DND-41 (cell line): ENCODE measurements at regions not wholly inside any gene's neighbourhood (a gene's known extent, or its start where the extent isn't known, plus 50 kb on each side); places are given as distances from the start of the nearest gene placed in this dataset.

Source experiments
- ATAC-seq: fragments of 200-7000 bp; cut with Tn5 transposase; 3 replicates; pipeline ENCODE4 v1.9.1; 2021; ENCODE audit warnings: low read depth; ENCODE audit not compliant: insufficient read depth
- DNase-seq: peaks from one replicate; pipeline ENCODE4 v3.0.0-alpha.2; 2020
- H2AFZ ChIP-seq: 2 replicates; pipeline ENCODE4 v1.6.0; 2012; ENCODE audit warnings: low read depth, low read length
- H3K27ac ChIP-seq: 2 replicates; pipeline ENCODE4 v1.5.1; 2012; ENCODE audit warnings: low read length, inconsistent platforms
- H3K27me3 ChIP-seq: fragments of 200-600 bp; sonication (generic); 2 replicates; pipeline ENCODE4 v1.6.0; 2012; ENCODE audit warnings: low read length, mild to moderate bottlenecking, inconsistent platforms; ENCODE audit not compliant: insufficient read depth, poor library complexity
- H3K36me3 ChIP-seq: 2 replicates; pipeline ENCODE4 v1.5.1; 2012; ENCODE audit warnings: low read length, inconsistent platforms; ENCODE audit not compliant: insufficient read depth
- H3K4me1 ChIP-seq: 2 replicates; pipeline ENCODE4 v1.5.1; 2012; ENCODE audit warnings: mild to moderate bottlenecking, low read length; ENCODE audit not compliant: insufficient read depth
- H3K4me2 ChIP-seq: 2 replicates; pipeline ENCODE4 v1.6.0; 2012; ENCODE audit warnings: mild to moderate bottlenecking, moderate library complexity, low read length, inconsistent platforms; ENCODE audit not compliant: insufficient read depth
- H3K4me3 ChIP-seq, 2 experiments: fragments of 200-600 bp in 1 of 2; shearing (Covaris generic) in 1 of 2; 2 replicates each; pipeline ENCODE4 v1.5.1; 2012 to 2016; ENCODE audit warnings: inconsistent platforms in 2 of 2, low read length in 2 of 2, mild to moderate bottlenecking in 2 of 2, low read depth in 1 of 2, moderate library complexity in 1 of 2
- H3K79me2 ChIP-seq: 2 replicates; pipeline ENCODE4 v1.6.0; 2012; ENCODE audit warnings: low read length, inconsistent platforms; ENCODE audit not compliant: insufficient read depth
- H3K9ac ChIP-seq: 2 replicates; pipeline ENCODE4 v1.6.0; 2012; ENCODE audit warnings: low read depth, mild to moderate bottlenecking, inconsistent platforms, low read length, moderate library complexity
- H3K9me3 ChIP-seq: 2 replicates; pipeline ENCODE4 v1.5.1; 2012; ENCODE audit warnings: low read length, moderate library complexity, mild to moderate bottlenecking, inconsistent platforms; ENCODE audit not compliant: insufficient read depth, severe bottlenecking
- H4K20me1 ChIP-seq: 2 replicates; pipeline ENCODE4 v1.6.0; 2012; ENCODE audit warnings: low read length; ENCODE audit not compliant: insufficient read depth
- EZH2 ChIP-seq: IDR thresholded peaks from 3 replicates; pipeline ENCODE4 v1.6.1; 2012; ENCODE audit warnings: borderline replicate concordance, low read depth, mild to moderate bottlenecking, moderate library complexity, low read length, inconsistent platforms; ENCODE audit not compliant: severe bottlenecking
- TF ChIP-seq, protein P1 (sequence below): IDR thresholded peaks from 2 replicates; pipeline ENCODE4 v1.5.1; 2012; ENCODE audit warnings: borderline replicate concordance, low read length, moderate library complexity, mild to moderate bottlenecking; ENCODE audit not compliant: poor library complexity, severe bottlenecking; ENCODE audit errors: extremely low read depth

DNA sequence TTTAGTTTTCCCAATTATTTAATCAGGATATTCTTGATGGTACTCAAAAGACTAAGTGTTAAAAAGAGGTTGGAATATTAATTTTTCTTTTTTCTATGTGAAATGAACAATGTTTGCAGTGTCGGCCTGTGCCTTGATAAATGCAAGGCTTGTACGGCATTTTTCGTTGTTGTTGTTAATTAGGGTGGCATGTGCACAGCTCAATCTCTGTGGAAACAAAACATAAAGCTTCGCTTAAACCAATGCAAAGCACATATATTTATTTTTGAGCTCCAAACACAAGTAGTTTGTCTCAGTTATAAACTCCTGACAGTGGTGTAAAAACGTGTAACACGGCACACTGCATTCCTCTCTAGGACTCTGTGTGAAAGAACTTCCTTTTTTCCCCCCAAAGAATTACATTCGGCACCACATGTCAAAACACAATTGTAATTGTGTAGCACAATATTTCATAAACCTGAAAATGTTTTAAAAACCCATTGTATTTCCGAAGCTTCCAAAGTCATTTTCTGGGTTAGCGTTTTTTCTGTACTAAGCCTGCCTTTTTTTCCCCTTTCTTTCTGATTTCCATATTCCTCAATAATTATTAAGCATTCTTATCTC lies 498.0 kb downstream of the VRK1 start:
- H2AFZ ChIP-seq = no peak overlapping the region
- H3K79me2 ChIP-seq = no peaks in the 10 kb centered on the region
- H3K9ac ChIP-seq = no peak overlapping the region
- no peaks in the 10 kb centered on the region for H3K36me3 ChIP-seq
- no peaks in the 10 kb centered on the region for H3K9me3 ChIP-seq
- no peaks in the 10 kb centered on the region for H4K20me1 ChIP-seq
- H3K27ac ChIP-seq = no peak overlapping the region
- no peak for DNase-seq
- no peaks in the 10 kb centered on the region for H3K27me3 ChIP-seq
- H3K4me2 ChIP-seq = no peak overlapping the region
- no peak overlapping the region for H3K4me3 ChIP-seq
- ATAC-seq = no peak
- no peak for TF ChIP-seq EZH2
- TF ChIP-seq, protein P1, sequence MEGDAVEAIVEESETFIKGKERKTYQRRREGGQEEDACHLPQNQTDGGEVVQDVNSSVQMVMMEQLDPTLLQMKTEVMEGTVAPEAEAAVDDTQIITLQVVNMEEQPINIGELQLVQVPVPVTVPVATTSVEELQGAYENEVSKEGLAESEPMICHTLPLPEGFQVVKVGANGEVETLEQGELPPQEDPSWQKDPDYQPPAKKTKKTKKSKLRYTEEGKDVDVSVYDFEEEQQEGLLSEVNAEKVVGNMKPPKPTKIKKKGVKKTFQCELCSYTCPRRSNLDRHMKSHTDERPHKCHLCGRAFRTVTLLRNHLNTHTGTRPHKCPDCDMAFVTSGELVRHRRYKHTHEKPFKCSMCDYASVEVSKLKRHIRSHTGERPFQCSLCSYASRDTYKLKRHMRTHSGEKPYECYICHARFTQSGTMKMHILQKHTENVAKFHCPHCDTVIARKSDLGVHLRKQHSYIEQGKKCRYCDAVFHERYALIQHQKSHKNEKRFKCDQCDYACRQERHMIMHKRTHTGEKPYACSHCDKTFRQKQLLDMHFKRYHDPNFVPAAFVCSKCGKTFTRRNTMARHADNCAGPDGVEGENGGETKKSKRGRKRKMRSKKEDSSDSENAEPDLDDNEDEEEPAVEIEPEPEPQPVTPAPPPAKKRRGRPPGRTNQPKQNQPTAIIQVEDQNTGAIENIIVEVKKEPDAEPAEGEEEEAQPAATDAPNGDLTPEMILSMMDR = no peak
- H3K4me1 ChIP-seq = peaks cover 11% of the 10 kb centered on the region

DNA sequence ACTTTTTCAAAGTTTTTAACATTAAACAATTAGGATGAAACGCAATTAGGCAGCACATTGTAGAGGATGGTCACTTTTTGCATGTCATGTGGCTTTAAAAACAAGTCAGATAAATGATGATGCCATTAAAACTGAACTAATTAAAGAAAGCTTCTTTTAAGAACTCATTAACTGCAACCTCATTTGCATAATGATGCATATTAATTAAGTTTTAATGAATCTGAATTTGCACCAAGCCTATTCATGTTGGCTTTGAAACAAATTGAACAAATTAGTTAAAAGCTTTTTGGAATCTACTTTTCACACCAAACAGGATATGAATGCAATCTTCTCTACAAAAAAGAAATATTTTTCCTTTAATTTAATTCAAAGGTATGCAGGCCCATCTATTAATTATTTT lies 499.0 kb downstream of the VRK1 start:
- no peaks in the 10 kb centered on the region for H3K9me3 ChIP-seq

DNA sequence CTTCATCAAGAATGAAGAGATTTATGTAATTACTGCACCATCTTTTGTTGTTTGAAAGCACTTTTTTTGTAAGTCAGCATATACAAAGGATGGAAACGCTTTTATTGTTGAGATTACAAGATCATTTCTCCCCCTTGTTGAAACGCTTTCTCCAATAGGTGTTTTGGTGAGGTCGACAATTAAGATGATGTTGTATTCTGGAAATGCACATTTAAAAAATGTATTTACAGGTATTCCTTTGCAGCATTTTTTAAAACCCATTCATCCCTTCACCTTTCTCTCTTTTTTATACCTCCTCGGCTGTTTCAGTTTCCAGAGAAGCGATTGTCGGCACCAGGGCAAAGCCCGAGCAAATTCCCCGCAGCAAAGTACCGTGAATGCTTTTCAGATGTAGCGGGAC lies 499.9 kb downstream of the VRK1 start:
- H3K4me3 ChIP-seq = no peak overlapping the region
- TF ChIP-seq, protein P1 = no peak
- no peaks in the 10 kb centered on the region for H3K79me2 ChIP-seq
- H3K27me3 ChIP-seq = no peaks in the 10 kb centered on the region
- H3K9ac ChIP-seq = no peak overlapping the region
- ATAC-seq (no peak), DNase-seq (no peak)
- H3K4me1 ChIP-seq = no peaks in the 10 kb centered on the region; the same call in 1 of the 2 replicates
- H2AFZ ChIP-seq = no peak overlapping the region
- H3K36me3 ChIP-seq = no peaks in the 10 kb centered on the region
- H3K27ac ChIP-seq = no peak overlapping the region
- no peaks in the 10 kb centered on the region for H3K9me3 ChIP-seq
- H4K20me1 ChIP-seq = no peaks in the 10 kb centered on the region
- no peak overlapping the region for H3K4me2 ChIP-seq

More for the DNA sequence above, 499.0 kb downstream of the VRK1 start:
- TF ChIP-seq, protein P1 = no peak
- TF ChIP-seq EZH2 = no peak
- H3K9ac ChIP-seq = no peak overlapping the region
- peaks cover 1% of the 10 kb centered on the region for H3K4me1 ChIP-seq
- no peak overlapping the region for H3K4me3 ChIP-seq
- DNase-seq (no peak), ATAC-seq (no peak)
- no peaks in the 10 kb centered on the region for H3K36me3 ChIP-seq
- H3K27ac ChIP-seq = no peak overlapping the region
- no peak overlapping the region for H3K4me2 ChIP-seq
- no peak overlapping the region for H2AFZ ChIP-seq
- no peaks in the 10 kb centered on the region for H3K79me2 ChIP-seq
- H4K20me1 ChIP-seq = no peaks in the 10 kb centered on the region
- H3K27me3 ChIP-seq = no peaks in the 10 kb centered on the region

DNA sequence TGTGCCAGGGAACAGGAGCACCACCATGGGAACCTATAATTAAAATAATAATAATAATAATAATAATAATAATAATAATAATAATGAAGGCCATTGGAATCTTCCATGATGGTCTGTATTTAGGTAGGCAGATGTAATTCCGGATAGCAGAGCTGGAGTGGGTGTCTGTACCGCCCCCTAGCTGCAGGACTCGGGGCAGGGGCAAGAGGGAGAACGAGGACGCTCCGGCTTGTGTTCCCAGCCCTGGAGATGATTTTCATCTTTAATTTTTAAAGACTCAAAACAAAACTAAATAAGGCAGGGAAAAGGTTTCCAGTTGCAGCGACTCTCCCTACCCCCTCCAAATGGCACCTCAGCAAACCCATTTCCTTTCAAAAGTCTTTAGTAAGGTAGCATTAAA lies 501.1 kb downstream of the VRK1 start:
- Histone ChIP-seq H3K79me2 (no peaks in the 10 kb centered on the region), H4K20me1 (no peaks in the 10 kb centered on the region), H3K9me3 (no peaks in the 10 kb centered on the region), H3K4me3 (no peak overlapping the region), H3K4me1 (no peaks in the 10 kb centered on the region; the same call in 1 of the 2 replicates), H2AFZ (no peak overlapping the region), H3K27me3 (no peaks in the 10 kb centered on the region), H3K36me3 (no peaks in the 10 kb centered on the region), H3K27ac (no peak overlapping the region), H3K4me2 (no peak overlapping the region), H3K9ac (no peak overlapping the region)
- ATAC-seq = no peak
- TF ChIP-seq EZH2 = no peak
- TF ChIP-seq, protein P1 = peak; percentile 42
- no peak for DNase-seq
